ENCODE measurements at regions not wholly inside any gene's neighbourhood (a gene's known extent, or its start where the extent isn't known, plus 50 kb on each side); places are given as distances from the start of the nearest gene placed in this dataset.

DNA sequence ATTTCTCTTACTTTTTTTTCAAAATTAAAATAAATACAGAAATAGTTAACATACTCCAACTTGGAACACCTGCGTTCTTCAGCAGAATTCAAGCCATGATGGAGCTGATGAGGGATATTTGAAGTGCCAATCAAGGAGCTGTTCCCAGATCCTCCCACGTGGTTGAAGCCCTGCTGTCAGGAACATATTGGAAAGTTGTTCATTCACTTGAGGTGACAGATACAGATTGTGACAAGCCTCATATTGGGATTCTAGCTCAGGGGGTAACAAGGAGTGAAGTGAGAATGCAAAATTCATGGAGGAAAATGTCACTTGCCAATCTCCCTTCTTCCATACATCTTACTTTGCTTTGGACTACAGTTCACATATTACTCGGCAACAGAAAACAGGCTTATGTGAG, 2670.8 kb downstream of the PCDH7 start:
- no TSS peak for BruUV-seq (replicated peaks)
- CTCF ChIA-PET = no interaction called here

DNA sequence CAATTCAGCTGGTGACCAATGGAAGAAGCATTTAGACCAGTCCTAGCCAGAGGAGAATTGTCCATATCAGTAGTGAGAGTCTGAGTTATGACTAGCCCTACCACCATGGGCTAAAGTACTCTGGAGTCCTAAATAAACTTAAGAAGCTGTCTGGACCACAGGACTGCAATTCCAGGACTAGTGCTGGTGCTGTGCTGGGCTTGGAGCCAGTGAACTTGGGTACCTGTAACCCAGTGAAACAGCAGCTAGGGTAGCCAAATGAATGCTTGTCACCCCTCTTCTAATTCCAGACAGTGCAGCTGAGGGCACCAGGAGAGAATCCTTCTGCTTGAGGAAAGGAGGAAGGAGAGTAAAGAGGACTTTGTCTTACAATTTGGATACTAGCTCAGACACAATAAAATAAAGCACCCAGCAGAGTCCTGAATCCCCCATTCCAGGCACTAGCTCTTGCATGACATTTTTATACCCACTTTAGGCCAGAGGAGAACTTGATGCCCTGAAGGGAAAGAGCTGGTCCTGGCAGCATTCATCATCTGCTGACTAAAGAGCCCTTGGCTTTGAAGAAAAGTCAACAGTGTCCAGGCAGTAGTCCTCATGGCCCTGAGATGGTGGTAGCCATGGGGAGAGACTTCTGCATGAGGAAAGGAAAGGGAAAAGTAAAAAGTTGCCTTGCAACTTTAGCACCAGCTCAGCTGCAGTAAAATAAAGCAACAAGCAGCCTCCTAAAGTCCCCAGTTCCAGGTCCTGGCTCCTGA, 2675.7 kb downstream of the PCDH7 start:
- DNase-seq (ENCODE audit: low read depth, low spot score) (no peak), ATAC-seq (no peak)
- H4K20me1 ChIP-seq (ENCODE audit: insufficient read depth) = no peaks in the 10 kb centered on the region
- BruUV-seq (replicated peaks) = no TSS peak
- no peak overlapping the region for H3K4me3 ChIP-seq (replicated peaks in 1 of 2; ENCODE audit: low read depth in 1 of 2, low read length in 2 of 2)
- H3K36me3 ChIP-seq (ENCODE audit: control insufficient read depth in 1 of 2, insufficient read depth in 2 of 2, low read length in 2 of 2) = no peaks in the 10 kb centered on the region
- ChIA-PET CTCF (no interaction called here), POLR2A (no interaction called here), RAD21 (ENCODE audit: low non-redundant PET in 1 of 2, low total read pairs in 2 of 2, uncharacterized antibody in 2 of 2, unreplicated experiment in 2 of 2) (no interaction called here)
- no peaks in the 10 kb centered on the region for H3K79me2 ChIP-seq (ENCODE audit: insufficient read depth, low read length)
- intact Hi-C loops (cut with micrococcal nuclease) = no loop called here
- H3K9me2 ChIP-seq (ENCODE audit: insufficient read depth) = no peaks in the 10 kb centered on the region
- H3K27ac ChIP-seq (ENCODE audit: low read depth, low read length) = no peak overlapping the region
- H3K4me2 ChIP-seq (ENCODE audit: low read length) = no peak overlapping the region
- TF ChIP-seq CEBPB (IDR thresholded peaks at IDR 0.05; ENCODE audit: low read depth) (no peak), TCF7L2 (IDR thresholded peaks at IDR 0.05; ENCODE audit: borderline replicate concordance, extremely low read depth, insufficient read depth, insufficient read length) (no peak), FOSL1 (IDR thresholded peaks at IDR 0.05; ENCODE audit: low read depth) (no peak), EZH2 (IDR thresholded peaks at IDR 0.05) (no peak), ZNF274 (IDR thresholded peaks at IDR 0.05; ENCODE audit: low read depth, low read length) (no peak)
- H3K27me3 ChIP-seq (ENCODE audit: insufficient read depth, low read length) = no peaks in the 10 kb centered on the region
- no peaks in the 10 kb centered on the region for H3K4me1 ChIP-seq (ENCODE audit: control insufficient read depth in 1 of 2, insufficient read depth in 2 of 2, low read length in 2 of 2)
- H2AFZ ChIP-seq (ENCODE audit: low read depth, low read length, poor library complexity, severe bottlenecking) = no peak overlapping the region
- H3K9me3 ChIP-seq (ENCODE audit: control insufficient read depth in 1 of 2, insufficient read depth in 1 of 2, low read depth in 1 of 2, low read length in 2 of 2) = no peaks in the 10 kb centered on the region; a peak in 1 of 4 replicates
- H3K9ac ChIP-seq (ENCODE audit: low read length) = no peak overlapping the region

More for the DNA sequence above, 2670.8 kb downstream of the PCDH7 start:
- no peak overlapping the region for H3K4me3 ChIP-seq (replicated peaks in 1 of 2; ENCODE audit: low read depth in 1 of 2, low read length in 2 of 2)
- no peaks in the 10 kb centered on the region for H3K9me2 ChIP-seq (ENCODE audit: insufficient read depth)
- no peaks in the 10 kb centered on the region for H3K4me1 ChIP-seq (ENCODE audit: control insufficient read depth in 1 of 2, insufficient read depth in 2 of 2, low read length in 2 of 2)
- H3K9ac ChIP-seq (ENCODE audit: low read length) = no peak overlapping the region
- no peak overlapping the region for H3K4me2 ChIP-seq (ENCODE audit: low read length)
- no peaks in the 10 kb centered on the region for H3K36me3 ChIP-seq (ENCODE audit: control insufficient read depth in 1 of 2, insufficient read depth in 2 of 2, low read length in 2 of 2)
- no peaks in the 10 kb centered on the region for H3K27me3 ChIP-seq (ENCODE audit: insufficient read depth, low read length)
- no peaks in the 10 kb centered on the region for H3K9me3 ChIP-seq (ENCODE audit: control insufficient read depth in 1 of 2, insufficient read depth in 1 of 2, low read depth in 1 of 2, low read length in 2 of 2)
- TF ChIP-seq SIN3A (IDR thresholded peaks at IDR 0.05; ENCODE audit: low read depth) (no peak), RAD21 (IDR thresholded peaks at IDR 0.05; ENCODE audit: low read depth) (no peak)
- no peak for ATAC-seq
- H2AFZ ChIP-seq (ENCODE audit: low read depth, low read length, poor library complexity, severe bottlenecking) = no peak overlapping the region
- no peaks in the 10 kb centered on the region for H4K20me1 ChIP-seq (ENCODE audit: insufficient read depth)
- ChIA-PET POLR2A (no interaction called here), RAD21 (ENCODE audit: low non-redundant PET in 1 of 2, low total read pairs in 2 of 2, uncharacterized antibody in 2 of 2, unreplicated experiment in 2 of 2) (no interaction called here)
- intact Hi-C loops (cut with micrococcal nuclease) = no loop called here
- H3K79me2 ChIP-seq (ENCODE audit: insufficient read depth, low read length) = no peaks in the 10 kb centered on the region
- no peak for DNase-seq (ENCODE audit: low read depth, low spot score)
- H3K27ac ChIP-seq (ENCODE audit: low read depth, low read length) = no peak overlapping the region

Measured in HCT116 (cell line).